22Rv1 (cell line): ENCODE measurements at regions not wholly inside any gene's neighbourhood (a gene's known extent, or its start where the extent isn't known, plus 50 kb on each side); places are given as distances from the start of the nearest gene placed in this dataset.

Experiments used
- CTCF ChIP-seq: fragments of 450-650 bp; IDR thresholded peaks from 2 replicates; pipeline ENCODE4 v1.5.1; 2017; ENCODE audit warnings: mild to moderate bottlenecking
- ZFX ChIP-seq: fragments of 450-650 bp; IDR thresholded peaks from 2 replicates; pipeline ENCODE4 v1.6.1; 2017; ENCODE audit warnings: antibody characterized with exemption, borderline replicate concordance

- no peak for TF ChIP-seq CTCF
- TF ChIP-seq ZFX = no peak
These were observed 247.9 kb downstream of the MSX2 start for GRCh38 chr5:174972291-174972690.
